NCI-H2107 (cell line): ENCODE measurements at regions not wholly inside any gene's neighbourhood (a gene's known extent, or its start where the extent isn't known, plus 50 kb on each side); places are given as distances from the start of the nearest gene placed in this dataset.

Experiments
- DNase-seq: peaks from one replicate; lab custom pipeline; 2025; lab: John Stamatoyannopoulos, UW

- no peak for DNase-seq
Measured at GRCh38 chr20:19077370-19078220, 134.8 kb upstream of the SLC24A3 start.

- DNase-seq = no peak
Measured at GRCh38 chr20:19078448-19079373, 133.7 kb upstream of the SLC24A3 start.

- no peak for DNase-seq
Measured at GRCh38 chr20:19079536-19080299, 132.7 kb upstream of the SLC24A3 start.

GRCh38 chr20:19081937-19082336 lies 130.5 kb upstream of the SLC24A3 start:
- DNase-seq = no peak

- DNase-seq = no peak
Measured at GRCh38 chr20:19083136-19083621, 129.3 kb upstream of the SLC24A3 start.

GRCh38 chr20:19090332-19090731 lies 122.1 kb upstream of the SLC24A3 start:
- DNase-seq = no peak

GRCh38 chr20:19094959-19095541 lies 117.4 kb upstream of the SLC24A3 start:
- no peak for DNase-seq

GRCh38 chr20:19095762-19096161 lies 116.7 kb upstream of the SLC24A3 start:
- no peak for DNase-seq

GRCh38 chr20:19096843-19097242 lies 115.6 kb upstream of the SLC24A3 start:
- no peak for DNase-seq

GRCh38 chr20:19098117-19098516 lies 114.3 kb upstream of the SLC24A3 start:
- DNase-seq = no peak

GRCh38 chr20:19098806-19099578 lies 113.5 kb upstream of the SLC24A3 start:
- DNase-seq = no peak

GRCh38 chr20:19099596-19100545 lies 112.6 kb upstream of the SLC24A3 start:
- DNase-seq = no peak

- DNase-seq = no peak
Measured at GRCh38 chr20:19100975-19101374, 111.5 kb upstream of the SLC24A3 start.

GRCh38 chr20:19104186-19104585 lies 108.3 kb upstream of the SLC24A3 start:
- DNase-seq = no peak

GRCh38 chr20:19108155-19108554 lies 104.3 kb upstream of the SLC24A3 start:
- no peak for DNase-seq

- DNase-seq = no peak
Measured at GRCh38 chr20:19110285-19110684, 102.2 kb upstream of the SLC24A3 start.

GRCh38 chr20:19110881-19111460 lies 101.5 kb upstream of the SLC24A3 start:
- DNase-seq = no peak

- DNase-seq = no peak
Measured at GRCh38 chr20:19112828-19113227, 99.6 kb upstream of the SLC24A3 start.

- DNase-seq = no peak
Measured at GRCh38 chr20:19113343-19113930, 99.0 kb upstream of the SLC24A3 start.
